GM13977 (cell line): ENCODE measurements at regions not wholly inside any gene's neighbourhood (a gene's known extent, or its start where the extent isn't known, plus 50 kb on each side); places are given as distances from the start of the nearest gene placed in this dataset.

Source experiments
- DNase-seq: peaks from one replicate; pipeline ENCODE4 v3.0.0; 2012; ENCODE audit warnings: low spot score
- CTCF ChIP-seq: IDR thresholded peaks from 2 replicates; pipeline ENCODE4 v1.5.1; 2012; ENCODE audit warnings: mild to moderate bottlenecking, control low read depth; ENCODE audit not compliant: insufficient read depth; ENCODE audit errors: extremely low read depth, missing control alignments
- in situ Hi-C: fragments of 300-500 bp; cut with MboI; formaldehyde crosslinking; loops from one replicate; pipeline ENCODE4 v1.12.0; 2022; ENCODE audit warnings: low sequenced_read_pairs, low pct_unique_long_range_greater_than_20kb, mixed read lengths, inconsistent platforms; ENCODE audit not compliant: unreplicated experiment

GRCh38 chr19:28563964-28564921 is 648.7 kb downstream of the UQCRFS1 start:
- in situ Hi-C loops, result no loop called here
- TF ChIP-seq CTCF, result no peak
- no peak for DNase-seq

GRCh38 chr19:28560786-28561185 is 652.2 kb downstream of the UQCRFS1 start:
- in situ Hi-C loops, result no loop called here
- DNase-seq, result no peak
- TF ChIP-seq CTCF, result no peak

GRCh38 chr19:28558783-28559182 is 654.2 kb downstream of the UQCRFS1 start:
- TF ChIP-seq CTCF, result no peak
- no peak for DNase-seq
- in situ Hi-C loops, result no loop called here

GRCh38 chr19:28556371-28556770 is 656.6 kb downstream of the UQCRFS1 start:
- TF ChIP-seq CTCF, result no peak
- no peak for DNase-seq
- in situ Hi-C loops, result no loop called here

- in situ Hi-C loops, result no loop called here
- TF ChIP-seq CTCF, result no peak
- no peak for DNase-seq
Observed at GRCh38 chr19:28555317-28555716, 657.6 kb downstream of the UQCRFS1 start.

GRCh38 chr19:28554321-28555091 is 658.4 kb downstream of the UQCRFS1 start:
- DNase-seq, result no peak
- in situ Hi-C loops, result no loop called here
- TF ChIP-seq CTCF, result no peak
